DOHH2 (cell line): ENCODE measurements at regions not wholly inside any gene's neighbourhood (a gene's known extent, or its start where the extent isn't known, plus 50 kb on each side); places are given as distances from the start of the nearest gene placed in this dataset.

Experiments
- H3F3A ChIP-seq: fragments of 200-600 bp; sonication (generic), shearing (Covaris generic); 2 replicates; pipeline ENCODE4 v1.6.0; 2016; ENCODE audit warnings: antibody characterized with exemption, mild to moderate bottlenecking; ENCODE audit not compliant: control insufficient read depth, insufficient read depth
- H3K27ac ChIP-seq: fragments of 200-600 bp; sonication (generic); 2 replicates; pipeline ENCODE4 v1.5.1; 2014; ENCODE audit warnings: low read depth, mild to moderate bottlenecking, low read length, moderate library complexity
- H3K27me3 ChIP-seq: fragments of 200-600 bp; sonication (generic); 2 replicates; pipeline ENCODE4 v1.6.1; 2014; ENCODE audit warnings: mild to moderate bottlenecking, low read length, mixed read lengths; ENCODE audit not compliant: control insufficient read depth
- H3K36me3 ChIP-seq: fragments of 200-600 bp; sonication (generic); 2 replicates; pipeline ENCODE4 v1.6.1; 2014; ENCODE audit warnings: mild to moderate bottlenecking, low read length, moderate library complexity, mixed read lengths; ENCODE audit not compliant: control insufficient read depth
- H3K4me1 ChIP-seq: fragments of 200-600 bp; sonication (generic); 2 replicates; pipeline ENCODE4 v1.6.1; 2014; ENCODE audit warnings: mild to moderate bottlenecking, low read length, mixed read lengths; ENCODE audit not compliant: control insufficient read depth
- H3K4me2 ChIP-seq: fragments of 200-600 bp; sonication (generic); 2 replicates; pipeline ENCODE4 v1.6.0; 2014; ENCODE audit warnings: mild to moderate bottlenecking, low read length, moderate library complexity
- H3K4me3 ChIP-seq: fragments of 200-600 bp; sonication (generic); 2 replicates; pipeline ENCODE4 v1.5.1; 2014; ENCODE audit warnings: mild to moderate bottlenecking, low read length, mixed read lengths
- H3K79me2 ChIP-seq: fragments of 200-600 bp; sonication (generic); 2 replicates; pipeline ENCODE4 v1.6.1; 2014; ENCODE audit warnings: mild to moderate bottlenecking, low read length, mixed read lengths; ENCODE audit not compliant: control insufficient read depth
- H3K9me2 ChIP-seq: fragments of 200-600 bp; sonication (generic); replicated peaks from 2 replicates; pipeline ENCODE4 v1.6.1; 2014; ENCODE audit warnings: mild to moderate bottlenecking, low read length, mixed read lengths; ENCODE audit not compliant: control insufficient read depth
- H3K9me3 ChIP-seq: fragments of 200-600 bp; sonication (generic); 2 replicates; pipeline ENCODE4 v1.6.1; 2014; ENCODE audit warnings: antibody characterized with exemption, low read length, mixed read lengths; ENCODE audit not compliant: control insufficient read depth, insufficient read depth
- H4K20me1 ChIP-seq: fragments of 200-600 bp; sonication (generic); 2 replicates; pipeline ENCODE4 v1.6.0; 2014; ENCODE audit warnings: low read depth, mild to moderate bottlenecking, antibody characterized with exemption, low read length, moderate library complexity; ENCODE audit not compliant: control insufficient read depth, insufficient read depth
- EZH2phosphoT487 ChIP-seq: fragments of 200-600 bp; sonication (generic); IDR thresholded peaks from 2 replicates; pipeline ENCODE4 v1.6.1; 2017; ENCODE audit warnings: borderline replicate concordance, mild to moderate bottlenecking, antibody characterized with exemption, low read length, moderate library complexity, mixed read lengths
- TF ChIP-seq, protein P1 (sequence below): fragments of 200-600 bp; sonication (generic); IDR thresholded peaks from one replicate; pipeline ENCODE4 v1.5.1; 2014; ENCODE audit warnings: antibody characterized with exemption, mild to moderate bottlenecking, low read depth, low read length; ENCODE audit not compliant: poor library complexity, severe bottlenecking

DNA sequence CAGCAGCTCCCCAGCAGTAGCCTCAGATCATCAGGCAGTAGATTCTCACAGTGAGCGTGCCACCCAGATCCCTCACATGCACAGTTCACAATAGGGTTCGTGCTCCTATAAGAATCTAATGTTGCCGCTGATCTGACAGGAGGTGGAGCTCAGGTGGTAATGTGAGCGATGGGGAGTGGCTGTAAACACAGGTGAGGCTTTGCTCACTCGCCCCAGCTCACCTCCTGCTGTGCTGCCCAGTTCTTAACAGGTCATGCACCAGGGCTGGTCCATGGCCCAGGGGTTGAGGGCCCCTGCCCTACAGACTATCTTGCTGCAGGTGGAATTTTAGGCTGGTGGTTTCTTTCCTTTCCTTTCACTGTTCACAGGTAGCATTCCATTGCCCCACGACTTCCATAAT is 100.2 kb downstream of the MRPL36 start:
- H3F3A ChIP-seq: no peaks in the 10 kb centered on the region
- peaks cover 17% of the 10 kb centered on the region for H3K27me3 ChIP-seq
- TF ChIP-seq EZH2phosphoT487: no peak
- TF ChIP-seq, protein P1, sequence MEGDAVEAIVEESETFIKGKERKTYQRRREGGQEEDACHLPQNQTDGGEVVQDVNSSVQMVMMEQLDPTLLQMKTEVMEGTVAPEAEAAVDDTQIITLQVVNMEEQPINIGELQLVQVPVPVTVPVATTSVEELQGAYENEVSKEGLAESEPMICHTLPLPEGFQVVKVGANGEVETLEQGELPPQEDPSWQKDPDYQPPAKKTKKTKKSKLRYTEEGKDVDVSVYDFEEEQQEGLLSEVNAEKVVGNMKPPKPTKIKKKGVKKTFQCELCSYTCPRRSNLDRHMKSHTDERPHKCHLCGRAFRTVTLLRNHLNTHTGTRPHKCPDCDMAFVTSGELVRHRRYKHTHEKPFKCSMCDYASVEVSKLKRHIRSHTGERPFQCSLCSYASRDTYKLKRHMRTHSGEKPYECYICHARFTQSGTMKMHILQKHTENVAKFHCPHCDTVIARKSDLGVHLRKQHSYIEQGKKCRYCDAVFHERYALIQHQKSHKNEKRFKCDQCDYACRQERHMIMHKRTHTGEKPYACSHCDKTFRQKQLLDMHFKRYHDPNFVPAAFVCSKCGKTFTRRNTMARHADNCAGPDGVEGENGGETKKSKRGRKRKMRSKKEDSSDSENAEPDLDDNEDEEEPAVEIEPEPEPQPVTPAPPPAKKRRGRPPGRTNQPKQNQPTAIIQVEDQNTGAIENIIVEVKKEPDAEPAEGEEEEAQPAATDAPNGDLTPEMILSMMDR: no peak
- no peaks in the 10 kb centered on the region for H3K4me1 ChIP-seq
- H4K20me1 ChIP-seq: no peaks in the 10 kb centered on the region
- H3K27ac ChIP-seq: no peak overlapping the region
- H3K9me3 ChIP-seq: no peaks in the 10 kb centered on the region
- H3K9me2 ChIP-seq: no peaks in the 10 kb centered on the region
- H3K4me2 ChIP-seq: no peak overlapping the region
- no peaks in the 10 kb centered on the region for H3K79me2 ChIP-seq
- no peak overlapping the region for H3K4me3 ChIP-seq
- no peaks in the 10 kb centered on the region for H3K36me3 ChIP-seq

DNA sequence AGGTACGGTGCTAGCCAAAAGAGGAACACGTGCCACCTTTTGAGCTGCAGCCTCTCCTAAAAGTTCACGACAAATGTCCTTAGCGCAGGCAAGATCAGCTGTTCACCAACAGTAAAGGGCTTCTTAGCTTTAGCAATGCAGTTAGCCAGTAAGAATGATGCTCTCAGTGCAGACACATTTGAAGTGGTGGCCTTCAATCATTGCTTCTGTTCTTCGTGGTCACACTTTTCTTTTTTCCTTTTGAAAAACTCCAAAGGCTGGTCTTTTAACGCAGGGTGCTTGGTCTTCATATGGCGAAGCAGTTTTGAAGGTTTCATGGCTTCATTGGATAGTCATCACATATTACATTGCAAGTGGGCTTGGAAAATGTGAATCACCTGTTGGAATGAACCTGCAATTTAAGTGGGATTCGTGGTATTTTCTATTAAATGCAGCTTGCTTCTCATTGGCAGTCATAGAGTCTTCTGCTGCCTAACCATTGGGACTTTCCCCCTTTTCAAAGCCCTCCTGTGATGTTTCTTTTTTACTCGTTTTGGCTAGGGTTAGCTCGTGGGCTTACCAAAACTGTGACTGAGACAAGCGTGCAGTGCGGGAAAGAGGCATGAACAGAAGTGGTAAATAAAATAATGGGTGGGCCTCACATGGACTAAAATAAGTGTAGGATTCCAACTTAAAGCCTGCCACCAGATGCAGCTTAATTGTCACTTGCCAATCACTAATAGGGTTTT is 100.9 kb downstream of the MRPL36 start:
- Histone ChIP-seq H4K20me1 (no peaks in the 10 kb centered on the region), H3K4me1 (no peaks in the 10 kb centered on the region), H3K36me3 (no peaks in the 10 kb centered on the region), H3K9me3 (no peaks in the 10 kb centered on the region), H3K27ac (no peak overlapping the region), H3K27me3 (peaks cover 17% of the 10 kb centered on the region), H3K4me3 (no peak overlapping the region), H3K4me2 (no peak overlapping the region), H3K9me2 (no peaks in the 10 kb centered on the region), H3K79me2 (no peaks in the 10 kb centered on the region), H3F3A (no peaks in the 10 kb centered on the region)
- no peak for TF ChIP-seq EZH2phosphoT487
- TF ChIP-seq, protein P1: no peak

DNA sequence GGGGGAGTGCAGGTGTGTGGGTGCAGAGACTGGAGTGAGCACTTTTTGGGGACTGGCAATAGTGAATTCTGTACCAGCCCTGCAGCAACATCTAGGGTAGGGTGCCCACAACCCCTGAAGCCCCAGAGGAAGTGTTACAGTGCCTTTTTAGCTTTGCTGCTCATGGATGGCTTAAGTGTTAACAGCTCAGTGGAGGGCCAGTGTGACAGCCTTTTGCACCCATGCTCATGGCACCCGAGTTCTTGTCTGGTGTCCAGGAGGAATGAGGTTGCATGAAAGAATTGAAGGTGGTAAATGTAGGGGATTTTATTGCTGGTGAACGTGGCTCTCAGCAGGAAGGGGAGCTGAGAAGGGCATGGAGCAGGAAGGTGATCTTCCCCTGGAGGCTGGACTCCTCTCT is 107.3 kb downstream of the MRPL36 start:
- Histone ChIP-seq H3K9me3 (no peaks in the 10 kb centered on the region), H3K4me1 (no peaks in the 10 kb centered on the region), H3K27ac (no peak overlapping the region), H3K27me3 (peaks cover 19% of the 10 kb centered on the region), H3F3A (no peaks in the 10 kb centered on the region), H3K36me3 (no peaks in the 10 kb centered on the region), H3K9me2 (no peaks in the 10 kb centered on the region), H4K20me1 (no peaks in the 10 kb centered on the region), H3K4me2 (no peak overlapping the region), H3K4me3 (no peak overlapping the region), H3K79me2 (no peaks in the 10 kb centered on the region)
- no peak for TF ChIP-seq EZH2phosphoT487
- TF ChIP-seq, protein P1: no peak
